ENCODE measurements at regions not wholly inside any gene's neighbourhood (a gene's known extent, or its start where the extent isn't known, plus 50 kb on each side); places are given as distances from the start of the nearest gene placed in this dataset.
"Not testable (repeated sequence)": the region's sequence is repeated elsewhere in the genome, so short reads cannot be mapped to it uniquely, and the experiment has no call there.

GRCh38 chr14:106757444-106757843 lies 1231.1 kb downstream of the TMEM121 start:
- H3K36me3 ChIP-seq (ENCODE audit: control insufficient read depth in 2 of 2, insufficient read depth in 2 of 2, low read length in 1 of 2); H3K27me3 ChIP-seq (ENCODE audit: control insufficient read depth in 1 of 2, insufficient read depth in 2 of 2, low read length in 2 of 2); H3K4me1 ChIP-seq (ENCODE audit: control insufficient read depth in 2 of 2, insufficient read depth in 2 of 2, low read length in 1 of 2); H3K9me3 ChIP-seq (ENCODE audit: control insufficient read depth in 2 of 2, insufficient read depth in 1 of 2, low read depth in 1 of 2, low read length in 1 of 2); H3K27ac ChIP-seq (ENCODE audit: low read depth in 2 of 2, low read length in 1 of 2); H3K4me3 ChIP-seq (ENCODE audit: low read depth in 1 of 2, low read length in 2 of 2): not testable (repeated sequence)
- WGBS, 2 donors = 37 to 51% methylated on average over 5 to 6 of the region's 6 CpGs

GRCh38 chr14:106761886-106762816 lies 1235.8 kb downstream of the TMEM121 start:
- not testable (repeated sequence) for H3K27ac ChIP-seq (ENCODE audit: low read depth in 2 of 2, low read length in 1 of 2); H3K4me1 ChIP-seq (ENCODE audit: control insufficient read depth in 2 of 2, insufficient read depth in 2 of 2, low read length in 1 of 2); H3K9me3 ChIP-seq (ENCODE audit: control insufficient read depth in 2 of 2, insufficient read depth in 1 of 2, low read depth in 1 of 2, low read length in 1 of 2); H3K4me3 ChIP-seq (ENCODE audit: low read depth in 1 of 2, low read length in 2 of 2); H3K36me3 ChIP-seq (ENCODE audit: control insufficient read depth in 2 of 2, insufficient read depth in 2 of 2, low read length in 1 of 2); H3K27me3 ChIP-seq (ENCODE audit: control insufficient read depth in 1 of 2, insufficient read depth in 2 of 2, low read length in 2 of 2)
- WGBS, 2 donors = 73 to 76% methylated on average over 3 to 12 of the region's 15 CpGs

GRCh38 chr14:106764968-106765369 lies 1238.6 kb downstream of the TMEM121 start:
- not testable (repeated sequence) for H3K27me3 ChIP-seq (ENCODE audit: control insufficient read depth in 1 of 2, insufficient read depth in 2 of 2, low read length in 2 of 2); H3K27ac ChIP-seq (ENCODE audit: low read depth in 2 of 2, low read length in 1 of 2); H3K9me3 ChIP-seq (ENCODE audit: control insufficient read depth in 2 of 2, insufficient read depth in 1 of 2, low read depth in 1 of 2, low read length in 1 of 2); H3K4me3 ChIP-seq (ENCODE audit: low read depth in 1 of 2, low read length in 2 of 2); H3K4me1 ChIP-seq (ENCODE audit: control insufficient read depth in 2 of 2, insufficient read depth in 2 of 2, low read length in 1 of 2); H3K36me3 ChIP-seq (ENCODE audit: control insufficient read depth in 2 of 2, insufficient read depth in 2 of 2, low read length in 1 of 2)
- 28 to 29% methylated on average over 9 to 11 of the region's 11 CpGs for WGBS, 2 donors

DNA sequence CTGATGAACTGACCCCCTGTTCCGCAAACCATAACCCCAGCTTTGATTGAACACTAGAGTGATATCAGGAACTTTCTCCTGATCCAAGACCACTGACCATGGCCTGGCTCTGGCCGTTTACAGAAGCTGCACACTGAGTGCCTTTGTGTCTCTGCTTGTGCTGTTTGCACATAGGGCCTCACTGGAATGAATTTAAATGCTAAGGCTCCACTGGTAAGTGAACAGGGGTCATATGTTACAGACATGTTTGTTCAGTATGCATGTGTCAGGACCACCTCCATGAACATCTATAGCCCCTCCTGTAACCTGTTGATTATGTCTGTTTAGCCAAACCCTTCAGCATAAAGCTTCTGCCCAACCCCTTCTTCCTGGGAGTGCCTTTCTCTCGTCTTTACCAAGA lies 1239.8 kb downstream of the TMEM121 start:
- no peaks in the 10 kb centered on the region for H3K27me3 ChIP-seq (ENCODE audit: control insufficient read depth in 1 of 2, insufficient read depth in 2 of 2, low read length in 2 of 2)
- H3K4me3 ChIP-seq (ENCODE audit: low read depth in 1 of 2, low read length in 2 of 2) = no peak overlapping the region
- no peak overlapping the region for H3K27ac ChIP-seq (ENCODE audit: low read depth in 2 of 2, low read length in 1 of 2)
- H3K4me1 ChIP-seq (ENCODE audit: control insufficient read depth in 2 of 2, insufficient read depth in 2 of 2, low read length in 1 of 2) = no peaks in the 10 kb centered on the region
- H3K9me3 ChIP-seq (ENCODE audit: control insufficient read depth in 2 of 2, insufficient read depth in 1 of 2, low read depth in 1 of 2, low read length in 1 of 2) = no peaks in the 10 kb centered on the region
- no peaks in the 10 kb centered on the region for H3K36me3 ChIP-seq (ENCODE audit: control insufficient read depth in 2 of 2, insufficient read depth in 2 of 2, low read length in 1 of 2)
- 14 to 48% methylated on average over 2 to 3 of the region's 3 CpGs for WGBS, 2 donors

GRCh38 chr14:106766551-106767277 lies 1240.3 kb downstream of the TMEM121 start:
- not testable (repeated sequence) for H3K27ac ChIP-seq (ENCODE audit: low read depth in 2 of 2, low read length in 1 of 2); H3K4me3 ChIP-seq (ENCODE audit: low read depth in 1 of 2, low read length in 2 of 2); H3K9me3 ChIP-seq (ENCODE audit: control insufficient read depth in 2 of 2, insufficient read depth in 1 of 2, low read depth in 1 of 2, low read length in 1 of 2); H3K27me3 ChIP-seq (ENCODE audit: control insufficient read depth in 1 of 2, insufficient read depth in 2 of 2, low read length in 2 of 2); H3K36me3 ChIP-seq (ENCODE audit: control insufficient read depth in 2 of 2, insufficient read depth in 2 of 2, low read length in 1 of 2); H3K4me1 ChIP-seq (ENCODE audit: control insufficient read depth in 2 of 2, insufficient read depth in 2 of 2, low read length in 1 of 2)
- 18 to 33% methylated on average over 4 to 5 of the region's 5 CpGs for WGBS, 2 donors

GRCh38 chr14:106768230-106768629 lies 1241.8 kb downstream of the TMEM121 start:
- not testable (repeated sequence) for H3K4me1 ChIP-seq (ENCODE audit: control insufficient read depth in 2 of 2, insufficient read depth in 2 of 2, low read length in 1 of 2); H3K27me3 ChIP-seq (ENCODE audit: control insufficient read depth in 1 of 2, insufficient read depth in 2 of 2, low read length in 2 of 2); H3K9me3 ChIP-seq (ENCODE audit: control insufficient read depth in 2 of 2, insufficient read depth in 1 of 2, low read depth in 1 of 2, low read length in 1 of 2); H3K36me3 ChIP-seq (ENCODE audit: control insufficient read depth in 2 of 2, insufficient read depth in 2 of 2, low read length in 1 of 2); H3K4me3 ChIP-seq (ENCODE audit: low read depth in 1 of 2, low read length in 2 of 2); H3K27ac ChIP-seq (ENCODE audit: low read depth in 2 of 2, low read length in 1 of 2)
- 50 to 57% methylated on average over 7 to 8 of the region's 8 CpGs for WGBS, 2 donors

DNA sequence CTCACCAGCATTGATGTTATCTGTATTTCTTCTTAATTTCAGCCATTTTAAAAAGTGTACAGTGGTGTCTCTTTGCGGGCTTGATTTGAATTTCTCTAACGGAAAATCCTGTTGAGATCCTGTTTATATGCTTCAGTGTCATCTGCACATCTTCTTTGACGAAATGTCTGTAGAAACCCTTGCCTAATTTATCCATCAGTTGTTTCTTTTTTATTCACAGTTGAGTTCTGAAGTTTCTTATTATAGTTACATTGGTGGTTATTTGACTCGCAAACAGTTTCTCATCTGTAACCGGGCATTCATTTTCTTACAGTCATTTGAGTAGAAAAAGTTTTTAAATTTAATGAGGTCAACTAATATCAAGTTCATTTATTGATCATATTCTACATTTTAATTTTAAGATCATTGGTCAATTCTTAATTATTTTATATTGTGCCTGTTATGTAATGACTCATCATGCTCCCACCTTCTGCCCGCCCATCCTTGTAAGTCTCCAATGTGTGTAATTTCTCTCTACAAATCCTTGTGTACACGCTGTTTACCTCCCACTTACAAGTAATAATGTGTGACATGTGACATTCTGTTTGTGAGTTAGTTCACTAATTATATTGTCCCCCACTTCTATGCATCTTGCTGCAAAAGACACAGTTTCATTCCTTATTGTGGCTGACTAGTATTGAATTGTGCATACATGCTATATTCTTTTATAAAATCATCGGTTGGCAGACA lies 1242.8 kb downstream of the TMEM121 start:
- not testable (repeated sequence) for H3K27me3 ChIP-seq (ENCODE audit: control insufficient read depth in 1 of 2, insufficient read depth in 2 of 2, low read length in 2 of 2); H3K27ac ChIP-seq (ENCODE audit: low read depth in 2 of 2, low read length in 1 of 2); H3K4me1 ChIP-seq (ENCODE audit: control insufficient read depth in 2 of 2, insufficient read depth in 2 of 2, low read length in 1 of 2); H3K9me3 ChIP-seq (ENCODE audit: control insufficient read depth in 2 of 2, insufficient read depth in 1 of 2, low read depth in 1 of 2, low read length in 1 of 2); H3K4me3 ChIP-seq (ENCODE audit: low read depth in 1 of 2, low read length in 2 of 2); H3K36me3 ChIP-seq (ENCODE audit: control insufficient read depth in 2 of 2, insufficient read depth in 2 of 2, low read length in 1 of 2)
- 54 to 64% methylated on average over 8 of the region's 8 CpGs for WGBS, 2 donors

DNA sequence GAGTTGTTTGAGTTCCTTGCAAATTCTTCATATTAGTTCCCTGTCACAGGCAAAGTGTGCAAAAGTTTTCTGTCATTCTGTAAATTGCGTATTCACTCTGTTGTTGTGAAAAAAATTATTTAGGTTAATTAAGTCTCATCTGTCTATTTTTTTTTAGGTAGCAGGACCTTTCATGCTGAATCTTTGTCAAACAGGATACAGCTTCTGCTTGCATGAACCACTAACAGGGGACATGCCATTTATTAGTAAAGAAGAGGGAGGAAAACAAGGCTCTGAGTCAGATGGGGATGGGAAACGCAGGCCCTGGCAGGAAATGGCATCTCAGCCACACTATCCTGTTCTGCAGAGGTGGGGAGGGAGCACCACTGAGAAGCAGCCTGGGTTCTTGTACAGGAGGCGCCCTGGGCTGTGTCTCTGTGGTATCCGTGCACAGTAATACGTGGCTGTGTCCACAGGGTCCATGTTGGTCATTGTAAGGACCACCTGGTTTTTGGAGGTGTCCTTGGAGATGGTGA lies 1243.8 kb downstream of the TMEM121 start:
- not testable (repeated sequence) for H3K9me3 ChIP-seq (ENCODE audit: control insufficient read depth in 2 of 2, insufficient read depth in 1 of 2, low read depth in 1 of 2, low read length in 1 of 2); H3K4me1 ChIP-seq (ENCODE audit: control insufficient read depth in 2 of 2, insufficient read depth in 2 of 2, low read length in 1 of 2); H3K27ac ChIP-seq (ENCODE audit: low read depth in 2 of 2, low read length in 1 of 2); H3K4me3 ChIP-seq (ENCODE audit: low read depth in 1 of 2, low read length in 2 of 2); H3K27me3 ChIP-seq (ENCODE audit: control insufficient read depth in 1 of 2, insufficient read depth in 2 of 2, low read length in 2 of 2); H3K36me3 ChIP-seq (ENCODE audit: control insufficient read depth in 2 of 2, insufficient read depth in 2 of 2, low read length in 1 of 2)
- 53 to 62% methylated on average over 1 of the region's 5 CpGs for WGBS, 2 donors

DNA sequence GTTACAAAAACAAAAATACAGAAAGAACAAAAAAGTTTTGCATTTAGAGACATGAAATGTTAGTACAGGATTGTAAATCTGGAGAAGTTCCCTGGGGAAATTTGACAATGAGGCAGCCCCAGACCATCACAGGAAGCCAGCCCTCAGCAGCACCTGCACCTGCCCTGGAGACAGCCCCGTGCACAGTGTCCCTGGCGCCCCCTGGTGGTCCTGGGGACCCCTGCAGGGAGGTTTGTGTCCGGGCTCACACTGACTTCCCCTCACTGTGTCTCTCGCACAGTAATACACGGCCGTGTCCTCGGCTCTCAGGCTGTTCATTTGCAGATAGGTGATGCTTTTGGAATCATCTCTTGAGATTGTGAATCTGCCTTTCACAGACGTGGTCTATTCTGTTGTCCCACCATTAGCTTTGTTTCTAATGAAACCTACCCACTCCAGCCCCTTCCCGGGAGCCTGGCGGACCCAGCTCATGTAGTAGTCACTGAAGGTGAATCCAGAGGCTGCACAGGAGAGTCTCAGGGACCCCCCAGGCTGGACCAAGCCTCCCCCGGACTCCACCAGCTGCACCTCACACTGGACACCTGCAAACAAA lies 1248.6 kb downstream of the TMEM121 start:
- not testable (repeated sequence) for H3K27ac ChIP-seq (ENCODE audit: low read depth in 2 of 2, low read length in 1 of 2); H3K36me3 ChIP-seq (ENCODE audit: control insufficient read depth in 2 of 2, insufficient read depth in 2 of 2, low read length in 1 of 2); H3K9me3 ChIP-seq (ENCODE audit: control insufficient read depth in 2 of 2, insufficient read depth in 1 of 2, low read depth in 1 of 2, low read length in 1 of 2); H3K4me3 ChIP-seq (ENCODE audit: low read depth in 1 of 2, low read length in 2 of 2); H3K4me1 ChIP-seq (ENCODE audit: control insufficient read depth in 2 of 2, insufficient read depth in 2 of 2, low read length in 1 of 2); H3K27me3 ChIP-seq (ENCODE audit: control insufficient read depth in 1 of 2, insufficient read depth in 2 of 2, low read length in 2 of 2)
- 36 to 40% methylated on average over 11 of the region's 11 CpGs for WGBS, 2 donors
